ENCODE measurements at regions not wholly inside any gene's neighbourhood (a gene's known extent, or its start where the extent isn't known, plus 50 kb on each side); places are given as distances from the start of the nearest gene placed in this dataset.

- TF ChIP-seq, protein P1, sequence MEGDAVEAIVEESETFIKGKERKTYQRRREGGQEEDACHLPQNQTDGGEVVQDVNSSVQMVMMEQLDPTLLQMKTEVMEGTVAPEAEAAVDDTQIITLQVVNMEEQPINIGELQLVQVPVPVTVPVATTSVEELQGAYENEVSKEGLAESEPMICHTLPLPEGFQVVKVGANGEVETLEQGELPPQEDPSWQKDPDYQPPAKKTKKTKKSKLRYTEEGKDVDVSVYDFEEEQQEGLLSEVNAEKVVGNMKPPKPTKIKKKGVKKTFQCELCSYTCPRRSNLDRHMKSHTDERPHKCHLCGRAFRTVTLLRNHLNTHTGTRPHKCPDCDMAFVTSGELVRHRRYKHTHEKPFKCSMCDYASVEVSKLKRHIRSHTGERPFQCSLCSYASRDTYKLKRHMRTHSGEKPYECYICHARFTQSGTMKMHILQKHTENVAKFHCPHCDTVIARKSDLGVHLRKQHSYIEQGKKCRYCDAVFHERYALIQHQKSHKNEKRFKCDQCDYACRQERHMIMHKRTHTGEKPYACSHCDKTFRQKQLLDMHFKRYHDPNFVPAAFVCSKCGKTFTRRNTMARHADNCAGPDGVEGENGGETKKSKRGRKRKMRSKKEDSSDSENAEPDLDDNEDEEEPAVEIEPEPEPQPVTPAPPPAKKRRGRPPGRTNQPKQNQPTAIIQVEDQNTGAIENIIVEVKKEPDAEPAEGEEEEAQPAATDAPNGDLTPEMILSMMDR (conservative IDR thresholded peaks at IDR 0.05 in 1 of 2, IDR thresholded peaks at IDR 0.05 in 1 of 2; ENCODE audit: extremely low read depth in 1 of 2, insufficient read depth in 1 of 2, low read depth in 1 of 2, low read length in 2 of 2), result no peak
- no peak for TF ChIP-seq EZH2 (IDR thresholded peaks at IDR 0.05; ENCODE audit: borderline replicate concordance, low read length)
These were observed 430.0 kb upstream of the TNP1 start for GRCh38 chr2:217289907-217290280.
